ENCODE measurements at regions not wholly inside any gene's neighbourhood (a gene's known extent, or its start where the extent isn't known, plus 50 kb on each side); places are given as distances from the start of the nearest gene placed in this dataset.

DNA sequence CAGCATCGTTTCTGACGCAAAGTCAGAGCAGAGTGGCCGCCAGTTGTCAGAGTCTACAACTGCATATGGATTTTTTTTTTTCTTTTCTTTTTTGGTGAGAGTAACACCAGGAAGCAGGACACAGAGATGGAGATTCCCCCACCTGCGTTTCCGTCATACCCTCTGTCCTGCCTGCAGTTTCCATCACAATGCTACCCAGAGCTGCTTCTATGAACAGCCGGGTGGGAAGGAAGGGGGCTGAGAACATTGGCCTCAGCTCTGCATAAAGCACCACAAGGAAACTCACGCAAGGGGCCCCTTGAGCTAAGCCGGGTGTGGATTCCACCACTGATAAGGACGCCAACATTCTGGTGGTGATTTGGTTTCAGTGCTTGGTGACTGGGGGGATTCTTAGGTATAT is 183.5 kb upstream of the AFDN start:
- Mint-ChIP-seq H3K4me3 (no peak overlapping the region), H3K27ac (no peak overlapping the region), H3K36me3 (no peaks in the 10 kb centered on the region), H3K27me3 (no peaks in the 10 kb centered on the region), H3K9me3 (ENCODE audit: low read depth) (peaks cover 7% of the 10 kb centered on the region), H3K4me1 (no peaks in the 10 kb centered on the region)
- no peak for ATAC-seq
- CTCF ChIA-PET, result no interaction called here
- no peak for DNase-seq

DNA sequence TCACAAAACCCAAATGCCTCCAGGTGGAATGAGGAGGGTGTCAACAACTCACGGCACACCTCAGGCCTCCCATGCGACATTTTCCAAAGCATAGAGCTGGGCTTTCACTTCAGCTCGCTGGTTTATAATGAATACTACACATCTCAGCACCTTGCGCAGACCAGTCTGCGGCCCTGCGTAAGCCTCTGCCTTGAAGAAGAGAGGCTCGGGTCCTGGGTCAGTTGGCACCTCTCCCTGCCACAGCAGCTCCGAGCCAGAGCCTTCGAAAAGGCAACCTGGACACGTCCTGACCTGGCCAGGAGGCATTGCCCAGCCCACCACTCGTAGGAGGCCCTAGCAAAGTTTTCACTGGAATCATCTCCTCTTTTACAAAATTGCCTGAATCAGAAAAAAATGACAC is 183.0 kb upstream of the AFDN start:
- H3K27ac Mint-ChIP-seq, result no peak overlapping the region
- H3K4me3 Mint-ChIP-seq, result no peak overlapping the region
- no peaks in the 10 kb centered on the region for H3K4me1 Mint-ChIP-seq
- no peaks in the 10 kb centered on the region for H3K36me3 Mint-ChIP-seq
- CTCF ChIA-PET, result no interaction called here
- ATAC-seq (no peak), DNase-seq (no peak)
- H3K27me3 Mint-ChIP-seq, result no peaks in the 10 kb centered on the region
- H3K9me3 Mint-ChIP-seq (ENCODE audit: low read depth), result peaks cover 7% of the 10 kb centered on the region

DNA sequence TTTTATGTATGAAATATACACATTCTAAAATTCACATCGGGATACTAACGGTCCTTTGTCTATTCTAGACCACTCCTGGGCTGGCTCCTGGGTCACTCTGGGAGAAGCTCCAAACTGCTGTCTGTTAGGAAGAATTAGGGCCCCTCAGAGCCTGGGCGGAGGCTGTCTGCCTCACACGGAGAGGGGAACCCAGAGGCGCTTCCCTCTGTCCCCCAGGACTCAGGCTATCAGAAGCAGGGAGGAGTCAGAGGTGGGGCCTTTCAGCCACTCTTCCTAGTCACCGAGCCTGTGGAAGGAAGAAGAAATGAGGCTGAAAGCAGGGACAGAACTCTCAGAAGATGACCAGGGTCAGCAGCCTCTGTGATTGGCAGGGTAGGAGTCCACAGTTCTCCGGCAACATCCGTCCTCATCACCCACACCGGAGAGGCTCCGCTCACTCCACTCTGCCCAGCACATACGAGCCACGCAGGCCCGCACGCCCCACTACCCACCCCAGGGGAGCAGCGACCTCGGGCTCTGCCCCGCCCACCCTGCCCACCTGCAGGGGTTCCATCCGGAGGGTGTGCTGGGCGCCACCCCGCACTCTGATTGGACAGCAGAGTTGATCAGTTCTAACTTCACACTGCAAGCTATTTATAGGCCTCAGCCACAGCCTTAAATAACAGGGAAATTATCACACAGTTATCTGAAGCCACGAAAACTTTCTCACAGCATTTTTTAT is 182.1 kb upstream of the AFDN start:
- H3K9me3 Mint-ChIP-seq (ENCODE audit: low read depth), result peaks cover 7% of the 10 kb centered on the region
- no peak overlapping the region for H3K4me3 Mint-ChIP-seq
- CTCF ChIA-PET, result no interaction called here
- DNase-seq (no peak), ATAC-seq (no peak)
- H3K36me3 Mint-ChIP-seq, result no peaks in the 10 kb centered on the region
- no peak overlapping the region for H3K27ac Mint-ChIP-seq
- no peaks in the 10 kb centered on the region for H3K4me1 Mint-ChIP-seq
- no peaks in the 10 kb centered on the region for H3K27me3 Mint-ChIP-seq

DNA sequence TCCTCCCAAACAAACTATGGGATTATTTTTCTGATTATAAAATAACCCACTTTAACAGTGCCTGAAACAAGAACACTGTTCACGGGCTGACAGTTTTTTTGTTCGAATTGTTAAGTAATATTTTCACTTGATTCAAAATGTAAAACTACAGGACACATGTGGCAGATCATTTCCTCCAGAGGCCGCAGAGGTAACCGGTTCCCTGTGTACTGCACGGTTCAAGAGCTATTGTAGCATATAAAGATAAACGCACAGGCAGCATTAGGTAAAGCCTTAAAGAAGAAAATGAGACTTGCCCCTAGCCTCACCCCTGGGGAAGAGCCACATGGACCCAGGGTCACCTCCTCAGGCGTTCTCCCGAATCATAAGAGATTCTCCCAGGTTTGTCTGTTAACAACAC is 181.3 kb upstream of the AFDN start:
- no peak for ATAC-seq
- Mint-ChIP-seq H3K27ac (no peak overlapping the region), H3K36me3 (no peaks in the 10 kb centered on the region), H3K4me1 (no peaks in the 10 kb centered on the region), H3K27me3 (no peaks in the 10 kb centered on the region), H3K4me3 (no peak overlapping the region), H3K9me3 (ENCODE audit: low read depth) (peaks cover 7% of the 10 kb centered on the region)
- DNase-seq, result no peak
- CTCF ChIA-PET, result no interaction called here

DNA sequence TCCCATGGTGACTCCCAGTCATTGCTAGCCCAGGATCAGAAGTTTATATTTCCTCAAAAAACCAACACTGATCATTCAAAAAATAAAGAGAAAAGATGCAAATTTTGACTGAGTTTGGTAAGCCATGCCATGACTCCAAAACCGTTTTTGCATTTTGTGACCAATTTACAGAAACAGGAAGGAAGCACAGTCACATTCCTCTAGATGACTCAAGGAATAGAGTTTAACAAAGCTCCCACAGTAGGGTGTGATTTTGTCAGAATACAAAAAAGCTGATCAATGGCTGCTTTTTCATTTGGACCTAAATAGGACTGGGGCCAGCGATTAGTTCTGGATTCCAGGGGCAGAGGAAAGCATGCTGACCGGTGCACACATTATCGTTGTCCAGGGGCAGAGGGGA is 179.4 kb upstream of the AFDN start:
- Mint-ChIP-seq H3K4me1 (no peaks in the 10 kb centered on the region), H3K4me3 (no peak overlapping the region), H3K9me3 (ENCODE audit: low read depth) (no peaks in the 10 kb centered on the region), H3K27ac (no peak overlapping the region), H3K36me3 (no peaks in the 10 kb centered on the region), H3K27me3 (no peaks in the 10 kb centered on the region)
- CTCF ChIA-PET, result no interaction called here
- ATAC-seq, result no peak
- no peak for DNase-seq

DNA sequence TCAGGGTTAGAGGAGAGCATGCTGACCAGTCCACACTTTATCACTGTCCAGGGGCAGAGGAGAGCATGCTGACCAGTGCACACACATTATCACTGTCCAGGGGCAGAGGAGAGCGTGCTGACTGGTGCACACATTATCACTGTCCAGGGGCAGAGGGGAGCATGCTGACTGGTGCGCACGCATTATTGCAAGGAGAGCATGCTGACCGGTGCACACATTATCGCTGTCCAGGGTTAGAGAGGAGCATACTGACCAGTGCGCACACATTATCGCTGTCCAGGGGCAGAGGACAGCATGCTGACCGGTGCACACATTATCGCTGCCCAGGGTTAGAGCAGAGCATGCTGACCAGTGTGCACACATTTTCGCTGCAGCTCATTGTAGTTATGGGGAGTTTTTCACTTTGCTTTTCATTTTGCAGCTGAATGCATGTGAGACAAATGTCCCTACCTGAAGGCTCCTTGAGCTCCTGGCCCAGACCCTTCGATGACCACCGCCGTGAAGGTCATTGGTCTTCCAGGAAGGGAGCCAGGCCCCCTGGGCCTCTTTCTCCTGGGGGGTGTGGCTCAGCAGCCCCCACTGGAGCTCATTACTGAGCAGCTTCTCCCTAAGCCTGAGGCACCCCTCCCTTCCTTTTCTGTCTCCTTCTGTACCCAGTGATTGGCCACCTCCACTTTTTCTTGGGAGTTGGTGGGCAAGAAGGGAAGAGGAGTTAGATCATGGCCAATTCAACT is 178.8 kb upstream of the AFDN start:
- no peak for ATAC-seq
- CTCF ChIA-PET, result interaction anchor here (1.4 kb wide), 1 partner anchor 297 kb away, joined by 3 read pairs; no protein-coding TSS in a partner anchor
- DNase-seq, result no peak
- Mint-ChIP-seq H3K27ac (no peak overlapping the region), H3K36me3 (no peaks in the 10 kb centered on the region), H3K27me3 (no peaks in the 10 kb centered on the region), H3K4me1 (no peaks in the 10 kb centered on the region), H3K9me3 (ENCODE audit: low read depth) (no peaks in the 10 kb centered on the region), H3K4me3 (no peak overlapping the region)

DNA sequence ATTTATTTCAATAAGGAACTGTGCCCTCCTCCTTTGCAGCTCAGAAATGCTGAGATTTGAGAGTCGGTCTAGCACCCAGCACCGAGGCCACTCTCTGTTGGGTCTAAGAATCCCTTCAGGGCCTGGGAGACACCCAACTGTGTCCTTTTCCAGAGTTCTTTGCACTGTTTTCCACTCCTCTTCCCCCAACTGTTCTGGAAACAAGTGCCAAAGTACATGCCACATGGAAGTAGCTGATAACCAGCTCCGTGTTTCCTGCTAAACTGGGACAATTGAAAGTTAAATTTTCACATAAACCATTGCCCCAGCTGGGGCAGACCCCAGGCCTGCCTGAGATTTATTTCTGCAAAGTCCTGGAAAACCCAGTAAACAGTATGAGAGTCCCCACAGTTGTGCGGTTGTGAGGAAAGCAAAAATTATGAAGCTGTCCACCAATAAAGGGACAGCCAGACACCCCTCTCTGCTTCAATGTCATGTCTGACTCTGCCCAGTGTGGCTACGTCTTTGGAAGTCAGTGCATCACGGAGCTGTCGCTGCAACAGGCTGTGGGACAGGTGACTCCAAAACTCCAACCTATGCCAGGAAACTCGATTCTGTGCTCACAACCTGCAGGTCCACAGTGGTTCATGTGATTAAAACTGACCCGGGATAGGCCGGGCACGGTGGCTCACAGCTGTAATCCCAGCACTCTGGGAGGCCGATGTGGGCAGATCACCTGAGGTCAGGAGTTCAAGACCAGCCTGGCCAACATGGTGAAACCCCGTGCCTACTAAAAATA is 178.0 kb upstream of the AFDN start:
- Mint-ChIP-seq H3K36me3 (no peaks in the 10 kb centered on the region), H3K9me3 (ENCODE audit: low read depth) (no peaks in the 10 kb centered on the region), H3K4me3 (no peak overlapping the region), H3K4me1 (no peaks in the 10 kb centered on the region), H3K27me3 (no peaks in the 10 kb centered on the region), H3K27ac (no peak overlapping the region)
- CTCF ChIA-PET, result interaction anchor here (1.4 kb wide), 1 partner anchor 298 kb away, joined by 3 read pairs; no protein-coding TSS in a partner anchor
- DNase-seq (no peak), ATAC-seq (no peak)

DNA sequence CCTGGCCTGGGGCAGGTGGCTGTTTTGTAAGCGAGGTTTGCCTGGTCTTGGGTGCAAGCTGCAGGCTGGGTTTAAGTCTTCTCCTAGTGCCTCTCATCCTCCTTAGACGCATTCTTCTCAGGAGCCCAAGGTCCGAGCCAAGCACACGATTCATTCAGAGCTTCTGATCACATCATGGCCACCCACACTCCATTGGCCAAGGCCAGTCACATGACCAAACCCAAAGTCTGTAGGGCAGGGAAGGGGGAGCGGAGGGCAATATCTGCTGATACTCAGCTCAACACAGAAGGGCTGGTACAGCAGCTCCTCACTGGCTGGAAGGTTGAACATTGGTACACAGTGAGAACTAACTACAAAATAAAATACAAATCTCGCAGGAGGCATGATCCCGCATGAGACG is 177.2 kb upstream of the AFDN start:
- no peak overlapping the region for H3K4me3 Mint-ChIP-seq
- ATAC-seq, result no peak
- no peak for DNase-seq
- no peaks in the 10 kb centered on the region for H3K36me3 Mint-ChIP-seq
- no peaks in the 10 kb centered on the region for H3K27me3 Mint-ChIP-seq
- no peaks in the 10 kb centered on the region for H3K4me1 Mint-ChIP-seq
- no peak overlapping the region for H3K27ac Mint-ChIP-seq
- CTCF ChIA-PET, result interaction anchor here (1.4 kb wide), 1 partner anchor 298 kb away, joined by 3 read pairs; no protein-coding TSS in a partner anchor
- H3K9me3 Mint-ChIP-seq (ENCODE audit: low read depth), result no peaks in the 10 kb centered on the region

DNA sequence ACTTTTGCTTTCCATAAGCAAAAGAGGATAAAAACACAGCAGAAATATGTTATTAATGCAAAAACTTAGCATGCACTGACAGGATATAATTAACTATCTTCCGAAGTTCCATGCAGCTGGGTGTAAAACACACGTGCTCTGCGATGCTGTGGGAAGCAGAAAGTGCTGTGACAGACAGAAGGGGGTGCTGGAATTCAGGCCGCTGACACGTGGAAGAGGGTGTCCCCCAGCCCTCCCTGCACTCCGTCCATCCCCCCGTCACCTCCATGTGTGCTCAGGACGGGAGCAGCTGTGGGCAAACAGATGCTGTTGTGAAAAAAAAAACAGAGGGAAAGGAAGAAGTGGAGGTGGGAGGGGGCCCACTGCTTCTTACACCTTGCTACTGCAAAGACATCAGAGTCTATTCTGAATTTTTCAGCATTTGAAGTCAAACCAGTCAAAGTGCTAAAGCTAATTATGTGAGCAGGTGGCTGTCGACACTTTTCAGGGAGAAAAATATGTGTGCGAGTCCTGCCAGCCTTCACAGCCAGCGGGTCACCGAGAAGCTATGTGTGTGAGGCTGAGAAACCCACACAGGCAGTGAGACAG is 175.9 kb upstream of the AFDN start:
- ATAC-seq (no peak), DNase-seq (no peak)
- Mint-ChIP-seq H3K27ac (no peak overlapping the region), H3K9me3 (ENCODE audit: low read depth) (no peaks in the 10 kb centered on the region), H3K36me3 (no peaks in the 10 kb centered on the region), H3K4me1 (no peaks in the 10 kb centered on the region), H3K27me3 (no peaks in the 10 kb centered on the region), H3K4me3 (no peak overlapping the region)
- CTCF ChIA-PET, result no interaction called here

DNA sequence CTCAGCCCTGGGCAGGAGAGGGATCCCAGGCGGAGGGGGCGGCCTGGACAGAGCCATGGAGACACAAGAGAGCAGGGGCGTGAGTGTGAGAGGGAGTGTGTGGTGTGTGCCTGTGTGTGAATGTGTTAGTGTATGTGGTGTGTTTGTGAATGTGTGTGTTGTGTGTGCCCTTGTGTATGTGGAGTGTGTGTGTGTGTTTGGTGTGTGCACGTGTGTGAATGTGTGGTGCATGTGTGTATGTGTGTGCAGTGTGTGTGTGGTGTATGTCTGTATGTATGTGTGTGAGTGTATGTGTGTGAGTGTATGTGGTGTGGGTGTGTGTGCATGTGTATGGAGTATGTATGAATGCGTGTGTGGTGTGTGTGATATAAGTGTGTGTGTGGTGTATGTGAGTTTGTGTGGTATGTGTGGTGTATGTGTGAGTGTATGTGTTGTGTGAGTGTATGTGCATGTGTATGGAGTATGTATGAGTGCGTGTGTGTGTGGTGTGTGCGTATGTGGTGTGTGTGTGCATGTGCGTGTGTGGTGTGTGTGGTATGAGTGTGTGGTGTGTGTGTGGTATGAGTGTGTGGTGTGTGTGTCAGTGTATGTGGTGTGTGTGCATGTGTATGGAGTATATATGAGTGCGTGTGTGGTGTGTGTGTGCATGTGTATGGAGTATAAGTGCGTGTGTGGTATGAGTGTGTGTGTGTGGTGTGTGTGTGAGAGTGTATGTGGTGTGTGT is 175.2 kb upstream of the AFDN start:
- CTCF ChIA-PET, result no interaction called here

DNA sequence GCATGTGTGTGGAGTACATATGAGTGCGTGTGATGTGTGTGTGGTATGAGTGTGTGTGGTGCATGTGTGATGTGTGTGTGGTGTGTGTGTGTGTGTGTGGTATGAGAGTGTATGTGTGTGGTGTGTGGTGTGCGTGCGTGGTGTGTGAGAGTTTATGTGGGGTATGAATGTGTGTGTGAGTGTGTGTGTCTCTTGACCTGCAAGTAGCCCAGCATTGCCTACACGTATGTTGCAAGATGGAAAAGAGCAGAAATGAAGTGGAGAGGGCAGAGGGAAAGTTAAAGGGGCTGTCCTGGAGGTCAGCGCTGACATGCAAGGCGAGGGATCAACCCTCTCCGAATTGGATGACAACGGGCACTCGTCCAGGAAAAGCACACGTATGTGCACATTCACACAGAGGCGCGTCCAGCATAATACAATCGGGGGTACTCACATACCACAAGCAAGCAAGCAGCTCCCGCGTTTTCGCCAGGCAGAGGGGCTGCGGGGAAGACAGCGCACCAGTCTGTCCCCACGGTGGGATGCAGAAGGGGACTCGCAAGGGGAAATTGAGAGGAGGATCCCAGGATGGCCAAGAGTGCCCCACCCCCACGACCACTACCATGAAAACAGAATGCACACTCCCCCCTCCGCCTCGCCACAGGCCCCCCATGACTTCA is 174.5 kb upstream of the AFDN start:
- no peak for DNase-seq
- Mint-ChIP-seq H3K9me3 (ENCODE audit: low read depth) (no peaks in the 10 kb centered on the region), H3K4me1 (no peaks in the 10 kb centered on the region), H3K27ac (no peak overlapping the region), H3K27me3 (no peaks in the 10 kb centered on the region), H3K4me3 (no peak overlapping the region), H3K36me3 (no peaks in the 10 kb centered on the region)
- ATAC-seq, result no peak
- CTCF ChIA-PET, result no interaction called here

More for the DNA sequence above, 175.2 kb upstream of the AFDN start:
- no peaks in the 10 kb centered on the region for H3K27me3 Mint-ChIP-seq
- H3K36me3 Mint-ChIP-seq, result no peaks in the 10 kb centered on the region
- no peaks in the 10 kb centered on the region for H3K4me1 Mint-ChIP-seq
- DNase-seq (no peak), ATAC-seq (no peak)
- no peak overlapping the region for H3K4me3 Mint-ChIP-seq
- no peaks in the 10 kb centered on the region for H3K9me3 Mint-ChIP-seq (ENCODE audit: low read depth)
- H3K27ac Mint-ChIP-seq, result no peak overlapping the region

DNA sequence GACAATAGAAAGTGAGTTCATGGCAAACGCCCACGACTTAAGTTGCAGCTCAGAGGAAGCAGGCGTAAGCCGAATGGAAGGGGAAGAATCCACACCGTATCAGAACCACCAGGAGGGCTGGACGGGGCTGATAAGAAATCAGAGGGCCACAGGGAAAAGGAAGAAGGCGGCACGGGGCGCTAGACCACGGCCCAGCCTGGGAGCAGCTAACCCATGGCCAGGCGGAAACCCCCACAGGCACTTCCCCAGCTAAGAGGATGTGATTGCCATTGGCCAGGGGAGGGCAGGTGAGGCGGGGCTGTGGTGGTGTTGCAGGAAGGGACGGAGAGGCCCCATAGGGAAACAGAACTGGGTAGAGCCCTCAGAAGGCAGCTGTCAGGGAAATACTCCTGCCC is 174.0 kb upstream of the AFDN start:
- Mint-ChIP-seq H3K27ac (no peak overlapping the region), H3K36me3 (no peaks in the 10 kb centered on the region), H3K27me3 (no peaks in the 10 kb centered on the region), H3K4me1 (no peaks in the 10 kb centered on the region), H3K9me3 (ENCODE audit: low read depth) (no peaks in the 10 kb centered on the region), H3K4me3 (no peak overlapping the region)
- no peak for DNase-seq
- no peak for ATAC-seq
- CTCF ChIA-PET, result interaction anchor here (0.8 kb wide), 1 partner anchor 103 kb away, joined by 3 read pairs; no protein-coding TSS in a partner anchor
